Esophagus squamous epithelium (tissue), 4 donors: ENCODE measurements at regions not wholly inside any gene's neighbourhood (a gene's known extent, or its start where the extent isn't known, plus 50 kb on each side); places are given as distances from the start of the nearest gene placed in this dataset.

Experiments used
- CTCF ChIP-seq, 6 experiments: fragments of 450-650 bp in 4 of 6; fragments of 200-600 bp in 2 of 6; sonication (generic) in 2 of 6; IDR thresholded peaks; one replicate each; pipeline ENCODE4 v1.5.1; 2016 to 2019; ENCODE audit warnings: antibody characterized with exemption in 6 of 6, mild to moderate bottlenecking in 4 of 6, moderate library complexity in 4 of 6
- POLR2A ChIP-seq, 4 donors: fragments of 450-650 bp; IDR thresholded peaks; one replicate each; pipeline ENCODE4 v1.6.1; 2017; ENCODE audit warnings: antibody characterized with exemption in 4 of 4, mild to moderate bottlenecking in 4 of 4, moderate library complexity in 3 of 4

GRCh38 chr12:116642683-116643082, 83.5 kb downstream of the MAP1LC3B2 start:
- TF ChIP-seq CTCF (IDR thresholded peaks at IDR 0.05), result no peak
- TF ChIP-seq POLR2A (IDR thresholded peaks at IDR 0.05), result no peak
